Inferior parietal cortex (tissue), 1 donor: ENCODE measurements at regions not wholly inside any gene's neighbourhood (a gene's known extent, or its start where the extent isn't known, plus 50 kb on each side); places are given as distances from the start of the nearest gene placed in this dataset.
"Not testable (repeated sequence)": the region's sequence is repeated elsewhere in the genome, so short reads cannot be mapped to it uniquely, and the experiment has no call there.

Source experiments
- DNase-seq: peaks from one replicate; pipeline ENCODE4 v3.0.0-alpha.2; 2016; ENCODE audit errors: extremely low spot score

GRCh38 chr15:24733659-24734058, 58.1 kb downstream of the NPAP1 start:
- DNase-seq: no peak

- no peak for DNase-seq
Observed at GRCh38 chr15:24734396-24734795, 58.8 kb downstream of the NPAP1 start.

GRCh38 chr15:24745290-24745689, 69.7 kb downstream of the NPAP1 start:
- no peak for DNase-seq

GRCh38 chr15:24746094-24746493, 70.5 kb downstream of the NPAP1 start:
- no peak for DNase-seq

- DNase-seq: no peak
Observed at GRCh38 chr15:24747376-24747775, 71.8 kb downstream of the NPAP1 start.

GRCh38 chr15:24748812-24749439, 73.4 kb downstream of the NPAP1 start:
- no peak for DNase-seq

GRCh38 chr15:24752354-24752753, 76.8 kb downstream of the NPAP1 start:
- DNase-seq: no peak

- DNase-seq: no peak
Observed at GRCh38 chr15:24756101-24756500, 80.5 kb downstream of the NPAP1 start.

- no peak for DNase-seq
Observed at GRCh38 chr15:24760066-24760465, 84.5 kb downstream of the NPAP1 start.

GRCh38 chr15:24761704-24762302, 86.2 kb downstream of the NPAP1 start:
- DNase-seq: peak; percentile 2

GRCh38 chr15:24763891-24764290, 88.3 kb downstream of the NPAP1 start:
- DNase-seq: no peak

GRCh38 chr15:24764375-24765171, 89.0 kb downstream of the NPAP1 start:
- no peak for DNase-seq

GRCh38 chr15:24766511-24767133, 91.0 kb downstream of the NPAP1 start:
- DNase-seq: no peak

- no peak for DNase-seq
Observed at GRCh38 chr15:24772266-24772665, 96.7 kb downstream of the NPAP1 start.

- DNase-seq: peak; percentile 64
Observed at GRCh38 chr15:24772686-24773373, 97.3 kb downstream of the NPAP1 start.

- no peak for DNase-seq
Observed at GRCh38 chr15:24777307-24777706, 101.7 kb downstream of the NPAP1 start.

GRCh38 chr15:24784506-24784905, 108.9 kb downstream of the NPAP1 start:
- DNase-seq: no peak

GRCh38 chr15:24786347-24786746, 110.8 kb downstream of the NPAP1 start:
- DNase-seq: no peak

- DNase-seq: not testable (repeated sequence)
Observed at GRCh38 chr15:24802624-24803023, 127.0 kb downstream of the NPAP1 start.

GRCh38 chr15:24819680-24820079, 135.1 kb upstream of the SNRPN start:
- DNase-seq: no peak

- DNase-seq: peak; percentile 17
Observed at GRCh38 chr15:24823473-24823872, 131.3 kb upstream of the SNRPN start.

- DNase-seq: no peak
Observed at GRCh38 chr15:24832282-24832681, 122.5 kb upstream of the SNRPN start.
